NCI-H748 treated with DMSO at 0.1 percent for 48 hours (cell line): ENCODE measurements at regions not wholly inside any gene's neighbourhood (a gene's known extent, or its start where the extent isn't known, plus 50 kb on each side); places are given as distances from the start of the nearest gene placed in this dataset.

Experiments
- DNase-seq: peaks from one replicate; lab custom pipeline; 2025; lab: John Stamatoyannopoulos, UW

- DNase-seq = no peak
Observed at GRCh38 chr2:39514825-39515224, 77.7 kb upstream of the MAP4K3 start.

GRCh38 chr2:39515273-39515896, 78.3 kb upstream of the MAP4K3 start:
- DNase-seq = no peak

- no peak for DNase-seq
Observed at GRCh38 chr2:39515897-39516346, 78.8 kb upstream of the MAP4K3 start.

- no peak for DNase-seq
Observed at GRCh38 chr2:39516347-39517101, 79.4 kb upstream of the MAP4K3 start.

- no peak for DNase-seq
Observed at GRCh38 chr2:39517102-39517436, 80.0 kb upstream of the MAP4K3 start.

GRCh38 chr2:39517622-39518021, 80.5 kb upstream of the MAP4K3 start:
- DNase-seq = no peak

- no peak for DNase-seq
Observed at GRCh38 chr2:39519886-39520285, 82.8 kb upstream of the MAP4K3 start.

- no peak for DNase-seq
Observed at GRCh38 chr2:39521876-39522517, 84.9 kb upstream of the MAP4K3 start.

GRCh38 chr2:39522518-39522877, 85.4 kb upstream of the MAP4K3 start:
- no peak for DNase-seq

GRCh38 chr2:39523308-39524044, 86.4 kb upstream of the MAP4K3 start:
- no peak for DNase-seq

- no peak for DNase-seq
Observed at GRCh38 chr2:39524061-39524460, 87.0 kb upstream of the MAP4K3 start.

- DNase-seq = no peak
Observed at GRCh38 chr2:39524756-39525635, 87.9 kb upstream of the MAP4K3 start.

GRCh38 chr2:39525636-39526412, 88.7 kb upstream of the MAP4K3 start:
- no peak for DNase-seq

GRCh38 chr2:39528701-39529100, 91.6 kb upstream of the MAP4K3 start:
- no peak for DNase-seq

- no peak for DNase-seq
Observed at GRCh38 chr2:39529836-39530235, 92.8 kb upstream of the MAP4K3 start.

- no peak for DNase-seq
Observed at GRCh38 chr2:39530411-39530866, 93.4 kb upstream of the MAP4K3 start.

GRCh38 chr2:39531220-39531777, 94.2 kb upstream of the MAP4K3 start:
- DNase-seq = no peak

GRCh38 chr2:39532933-39533332, 95.8 kb upstream of the MAP4K3 start:
- DNase-seq = no peak

- no peak for DNase-seq
Observed at GRCh38 chr2:39534095-39534711, 97.1 kb upstream of the MAP4K3 start.

- no peak for DNase-seq
Observed at GRCh38 chr2:39535636-39536185, 98.6 kb upstream of the MAP4K3 start.
